ENCODE measurements at regions not wholly inside any gene's neighbourhood (a gene's known extent, or its start where the extent isn't known, plus 50 kb on each side); places are given as distances from the start of the nearest gene placed in this dataset.

GRCh38 chr17:71296005-71296404 is 824.8 kb upstream of the SOX9 start:
- Histone ChIP-seq H3K9ac (ENCODE audit: low read depth, low read length) (no peak overlapping the region), H3K4me3 (ENCODE audit: low read length) (no peak overlapping the region), H3K9me3 (ENCODE audit: insufficient read depth, low read depth, low read length) (no peaks in the 10 kb centered on the region), H3K27me3 (ENCODE audit: insufficient read depth, low read length) (no peaks in the 10 kb centered on the region), H3K27ac (ENCODE audit: low read length) (no peak overlapping the region), H3K4me1 (ENCODE audit: insufficient read depth, low read length) (peaks cover 3% of the 10 kb centered on the region; the same call in 1 of the 2 replicates), H3K36me3 (ENCODE audit: insufficient read depth, low read depth, low read length) (no peaks in the 10 kb centered on the region)

- peaks cover 3% of the 10 kb centered on the region; the same call in 1 of the 2 replicates for H3K4me1 ChIP-seq (ENCODE audit: insufficient read depth, low read length)
- no peak overlapping the region for H3K9ac ChIP-seq (ENCODE audit: low read depth, low read length)
- no peaks in the 10 kb centered on the region for H3K9me3 ChIP-seq (ENCODE audit: insufficient read depth, low read depth, low read length)
- no peak overlapping the region for H3K4me3 ChIP-seq (ENCODE audit: low read length)
- H3K27ac ChIP-seq (ENCODE audit: low read length) = no peak overlapping the region
- H3K27me3 ChIP-seq (ENCODE audit: insufficient read depth, low read length) = no peaks in the 10 kb centered on the region
- H3K36me3 ChIP-seq (ENCODE audit: insufficient read depth, low read depth, low read length) = no peaks in the 10 kb centered on the region
Observed at GRCh38 chr17:71301063-71301462, 819.8 kb upstream of the SOX9 start.

GRCh38 chr17:71302721-71303549 is 817.9 kb upstream of the SOX9 start:
- H3K27me3 ChIP-seq (ENCODE audit: insufficient read depth, low read length) = no peaks in the 10 kb centered on the region
- peaks cover 3% of the 10 kb centered on the region; the same call in 1 of the 2 replicates for H3K4me1 ChIP-seq (ENCODE audit: insufficient read depth, low read length)
- no peaks in the 10 kb centered on the region for H3K9me3 ChIP-seq (ENCODE audit: insufficient read depth, low read depth, low read length)
- H3K4me3 ChIP-seq (ENCODE audit: low read length) = no peak overlapping the region
- H3K27ac ChIP-seq (ENCODE audit: low read length) = no peak overlapping the region
- no peaks in the 10 kb centered on the region for H3K36me3 ChIP-seq (ENCODE audit: insufficient read depth, low read depth, low read length)
- no peak overlapping the region for H3K9ac ChIP-seq (ENCODE audit: low read depth, low read length)

- H3K27me3 ChIP-seq (ENCODE audit: insufficient read depth, low read length) = no peaks in the 10 kb centered on the region
- H3K4me3 ChIP-seq (ENCODE audit: low read length) = no peak overlapping the region
- no peak overlapping the region for H3K9ac ChIP-seq (ENCODE audit: low read depth, low read length)
- H3K36me3 ChIP-seq (ENCODE audit: insufficient read depth, low read depth, low read length) = no peaks in the 10 kb centered on the region
- H3K4me1 ChIP-seq (ENCODE audit: insufficient read depth, low read length) = peaks cover 3% of the 10 kb centered on the region; the same call in 1 of the 2 replicates
- H3K9me3 ChIP-seq (ENCODE audit: insufficient read depth, low read depth, low read length) = no peaks in the 10 kb centered on the region
- no peak overlapping the region for H3K27ac ChIP-seq (ENCODE audit: low read length)
Observed at GRCh38 chr17:71304498-71305158, 816.2 kb upstream of the SOX9 start.

GRCh38 chr17:71313866-71314265 is 807.0 kb upstream of the SOX9 start:
- no peak overlapping the region for H3K27ac ChIP-seq (ENCODE audit: low read length)
- H3K4me1 ChIP-seq (ENCODE audit: insufficient read depth, low read length) = no peaks in the 10 kb centered on the region
- H3K9ac ChIP-seq (ENCODE audit: low read depth, low read length) = no peak overlapping the region
- H3K4me3 ChIP-seq (ENCODE audit: low read length) = no peak overlapping the region
- H3K27me3 ChIP-seq (ENCODE audit: insufficient read depth, low read length) = no peaks in the 10 kb centered on the region
- H3K36me3 ChIP-seq (ENCODE audit: insufficient read depth, low read depth, low read length) = no peaks in the 10 kb centered on the region
- no peaks in the 10 kb centered on the region for H3K9me3 ChIP-seq (ENCODE audit: insufficient read depth, low read depth, low read length)

GRCh38 chr17:71315568-71315967 is 805.3 kb upstream of the SOX9 start:
- H3K9me3 ChIP-seq (ENCODE audit: insufficient read depth, low read depth, low read length) = no peaks in the 10 kb centered on the region
- H3K4me1 ChIP-seq (ENCODE audit: insufficient read depth, low read length) = no peaks in the 10 kb centered on the region
- H3K9ac ChIP-seq (ENCODE audit: low read depth, low read length) = no peak overlapping the region
- no peak overlapping the region for H3K27ac ChIP-seq (ENCODE audit: low read length)
- H3K36me3 ChIP-seq (ENCODE audit: insufficient read depth, low read depth, low read length) = no peaks in the 10 kb centered on the region
- H3K4me3 ChIP-seq (ENCODE audit: low read length) = no peak overlapping the region
- H3K27me3 ChIP-seq (ENCODE audit: insufficient read depth, low read length) = no peaks in the 10 kb centered on the region

GRCh38 chr17:71316176-71316897 is 804.5 kb upstream of the SOX9 start:
- no peak overlapping the region for H3K4me3 ChIP-seq (ENCODE audit: low read length)

GRCh38 chr17:71320009-71320796 is 800.6 kb upstream of the SOX9 start:
- no peak overlapping the region for H3K27ac ChIP-seq (ENCODE audit: low read length)
- no peak overlapping the region for H3K9ac ChIP-seq (ENCODE audit: low read depth, low read length)
- no peaks in the 10 kb centered on the region for H3K36me3 ChIP-seq (ENCODE audit: insufficient read depth, low read depth, low read length)
- H3K4me3 ChIP-seq (ENCODE audit: low read length) = no peak overlapping the region
- H3K27me3 ChIP-seq (ENCODE audit: insufficient read depth, low read length) = no peaks in the 10 kb centered on the region
- H3K4me1 ChIP-seq (ENCODE audit: insufficient read depth, low read length) = no peaks in the 10 kb centered on the region
- no peaks in the 10 kb centered on the region for H3K9me3 ChIP-seq (ENCODE audit: insufficient read depth, low read depth, low read length)

More at GRCh38 chr17:71316176-71316897, 804.5 kb upstream of the SOX9 start:
- H3K9ac ChIP-seq (ENCODE audit: low read depth, low read length) = no peak overlapping the region
- H3K9me3 ChIP-seq (ENCODE audit: insufficient read depth, low read depth, low read length) = no peaks in the 10 kb centered on the region
- H3K27me3 ChIP-seq (ENCODE audit: insufficient read depth, low read length) = no peaks in the 10 kb centered on the region
- H3K27ac ChIP-seq (ENCODE audit: low read length) = no peak overlapping the region
- no peaks in the 10 kb centered on the region for H3K4me1 ChIP-seq (ENCODE audit: insufficient read depth, low read length)
- no peaks in the 10 kb centered on the region for H3K36me3 ChIP-seq (ENCODE audit: insufficient read depth, low read depth, low read length)

GRCh38 chr17:71325117-71325516 is 795.7 kb upstream of the SOX9 start:
- Histone ChIP-seq H3K27me3 (ENCODE audit: insufficient read depth, low read length) (no peaks in the 10 kb centered on the region), H3K9me3 (ENCODE audit: insufficient read depth, low read depth, low read length) (no peaks in the 10 kb centered on the region), H3K36me3 (ENCODE audit: insufficient read depth, low read depth, low read length) (no peaks in the 10 kb centered on the region), H3K9ac (ENCODE audit: low read depth, low read length) (no peak overlapping the region), H3K4me3 (ENCODE audit: low read length) (no peak overlapping the region), H3K27ac (ENCODE audit: low read length) (no peak overlapping the region), H3K4me1 (ENCODE audit: insufficient read depth, low read length) (no peaks in the 10 kb centered on the region)

- Histone ChIP-seq H3K27ac (ENCODE audit: low read length) (no peak overlapping the region), H3K4me1 (ENCODE audit: insufficient read depth, low read length) (no peaks in the 10 kb centered on the region), H3K36me3 (ENCODE audit: insufficient read depth, low read depth, low read length) (no peaks in the 10 kb centered on the region), H3K9ac (ENCODE audit: low read depth, low read length) (no peak overlapping the region), H3K9me3 (ENCODE audit: insufficient read depth, low read depth, low read length) (no peaks in the 10 kb centered on the region), H3K27me3 (ENCODE audit: insufficient read depth, low read length) (no peaks in the 10 kb centered on the region), H3K4me3 (ENCODE audit: low read length) (no peak overlapping the region)
Observed at GRCh38 chr17:71325886-71326285, 794.9 kb upstream of the SOX9 start.

GRCh38 chr17:71327376-71328059 is 793.3 kb upstream of the SOX9 start:
- Histone ChIP-seq H3K36me3 (ENCODE audit: insufficient read depth, low read depth, low read length) (no peaks in the 10 kb centered on the region), H3K27ac (ENCODE audit: low read length) (no peak overlapping the region), H3K4me1 (ENCODE audit: insufficient read depth, low read length) (no peaks in the 10 kb centered on the region), H3K27me3 (ENCODE audit: insufficient read depth, low read length) (no peaks in the 10 kb centered on the region), H3K9me3 (ENCODE audit: insufficient read depth, low read depth, low read length) (no peaks in the 10 kb centered on the region), H3K9ac (ENCODE audit: low read depth, low read length) (no peak overlapping the region), H3K4me3 (ENCODE audit: low read length) (no peak overlapping the region)

All from iPS-20b (cell line).